ENCODE measurements at regions not wholly inside any gene's neighbourhood (a gene's known extent, or its start where the extent isn't known, plus 50 kb on each side); places are given as distances from the start of the nearest gene placed in this dataset.

- DNase-seq (ENCODE audit: low spot score): no peak
- no peaks in the 10 kb centered on the region for H3K27me3 Mint-ChIP-seq (ENCODE audit: unreplicated experiment)
- no peaks in the 10 kb centered on the region for H3K9me3 Mint-ChIP-seq (ENCODE audit: unreplicated experiment)
- H3K27ac Mint-ChIP-seq (ENCODE audit: unreplicated experiment): peak overlapping the region; percentile 43
- H3K4me3 Mint-ChIP-seq (ENCODE audit: unreplicated experiment): no peak overlapping the region
- no peaks in the 10 kb centered on the region for H3K36me3 Mint-ChIP-seq (ENCODE audit: low read depth, unreplicated experiment)
- H3K4me1 Mint-ChIP-seq (ENCODE audit: unreplicated experiment): peaks cover 11% of the 10 kb centered on the region
- TF ChIP-seq, protein P1, sequence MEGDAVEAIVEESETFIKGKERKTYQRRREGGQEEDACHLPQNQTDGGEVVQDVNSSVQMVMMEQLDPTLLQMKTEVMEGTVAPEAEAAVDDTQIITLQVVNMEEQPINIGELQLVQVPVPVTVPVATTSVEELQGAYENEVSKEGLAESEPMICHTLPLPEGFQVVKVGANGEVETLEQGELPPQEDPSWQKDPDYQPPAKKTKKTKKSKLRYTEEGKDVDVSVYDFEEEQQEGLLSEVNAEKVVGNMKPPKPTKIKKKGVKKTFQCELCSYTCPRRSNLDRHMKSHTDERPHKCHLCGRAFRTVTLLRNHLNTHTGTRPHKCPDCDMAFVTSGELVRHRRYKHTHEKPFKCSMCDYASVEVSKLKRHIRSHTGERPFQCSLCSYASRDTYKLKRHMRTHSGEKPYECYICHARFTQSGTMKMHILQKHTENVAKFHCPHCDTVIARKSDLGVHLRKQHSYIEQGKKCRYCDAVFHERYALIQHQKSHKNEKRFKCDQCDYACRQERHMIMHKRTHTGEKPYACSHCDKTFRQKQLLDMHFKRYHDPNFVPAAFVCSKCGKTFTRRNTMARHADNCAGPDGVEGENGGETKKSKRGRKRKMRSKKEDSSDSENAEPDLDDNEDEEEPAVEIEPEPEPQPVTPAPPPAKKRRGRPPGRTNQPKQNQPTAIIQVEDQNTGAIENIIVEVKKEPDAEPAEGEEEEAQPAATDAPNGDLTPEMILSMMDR (IDR thresholded peaks at IDR 0.05; ENCODE audit: unreplicated experiment): no peak
Observed at GRCh38 chr13:48859272-48860105, 116.2 kb upstream of the FNDC3A start.

GRCh38 chr13:48860364-48860763, 115.3 kb upstream of the FNDC3A start:
- peaks cover 11% of the 10 kb centered on the region for H3K4me1 Mint-ChIP-seq (ENCODE audit: unreplicated experiment)
- no peak for DNase-seq (ENCODE audit: low spot score)
- TF ChIP-seq, protein P1 (IDR thresholded peaks at IDR 0.05; ENCODE audit: unreplicated experiment): no peak
- no peaks in the 10 kb centered on the region for H3K36me3 Mint-ChIP-seq (ENCODE audit: low read depth, unreplicated experiment)
- no peaks in the 10 kb centered on the region for H3K27me3 Mint-ChIP-seq (ENCODE audit: unreplicated experiment)
- no peak overlapping the region for H3K4me3 Mint-ChIP-seq (ENCODE audit: unreplicated experiment)
- no peaks in the 10 kb centered on the region for H3K9me3 Mint-ChIP-seq (ENCODE audit: unreplicated experiment)
- H3K27ac Mint-ChIP-seq (ENCODE audit: unreplicated experiment): no peak overlapping the region

- Mint-ChIP-seq H3K9me3 (ENCODE audit: unreplicated experiment) (no peaks in the 10 kb centered on the region), H3K27me3 (ENCODE audit: unreplicated experiment) (no peaks in the 10 kb centered on the region), H3K36me3 (ENCODE audit: low read depth, unreplicated experiment) (no peaks in the 10 kb centered on the region), H3K27ac (ENCODE audit: unreplicated experiment) (no peak overlapping the region), H3K4me3 (ENCODE audit: unreplicated experiment) (no peak overlapping the region), H3K4me1 (ENCODE audit: unreplicated experiment) (peaks cover 11% of the 10 kb centered on the region)
- no peak for DNase-seq (ENCODE audit: low spot score)
- TF ChIP-seq, protein P1 (IDR thresholded peaks at IDR 0.05; ENCODE audit: unreplicated experiment): no peak
Observed at GRCh38 chr13:48862572-48862971, 113.1 kb upstream of the FNDC3A start.

DNA sequence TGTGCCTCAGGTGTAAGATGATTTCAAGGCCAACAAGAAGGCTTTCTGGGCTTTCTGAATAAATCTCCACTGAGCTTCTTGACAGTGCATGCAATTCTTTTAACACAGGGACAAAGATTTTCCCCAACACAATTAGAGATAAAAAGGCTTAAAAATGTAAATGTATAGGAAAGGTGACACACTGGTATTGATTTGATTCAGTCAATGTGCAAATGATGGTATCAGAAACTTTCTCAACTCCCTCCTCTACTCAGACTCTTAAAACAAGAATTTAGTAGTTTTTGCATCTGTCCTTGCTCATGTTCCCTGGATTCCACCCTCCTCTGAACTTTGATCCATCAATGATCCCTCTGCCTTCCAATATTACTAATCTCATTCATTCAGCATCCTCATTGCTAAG, 111.6 kb upstream of the FNDC3A start:
- TF ChIP-seq, protein P1 (IDR thresholded peaks at IDR 0.05; ENCODE audit: unreplicated experiment): no peak
- peaks cover 5% of the 10 kb centered on the region for H3K4me1 Mint-ChIP-seq (ENCODE audit: unreplicated experiment)
- H3K27ac Mint-ChIP-seq (ENCODE audit: unreplicated experiment): no peak overlapping the region
- H3K4me3 Mint-ChIP-seq (ENCODE audit: unreplicated experiment): no peak overlapping the region
- DNase-seq (ENCODE audit: low spot score): no peak
- no peaks in the 10 kb centered on the region for H3K9me3 Mint-ChIP-seq (ENCODE audit: unreplicated experiment)
- no peaks in the 10 kb centered on the region for H3K36me3 Mint-ChIP-seq (ENCODE audit: low read depth, unreplicated experiment)
- H3K27me3 Mint-ChIP-seq (ENCODE audit: unreplicated experiment): no peaks in the 10 kb centered on the region

DNA sequence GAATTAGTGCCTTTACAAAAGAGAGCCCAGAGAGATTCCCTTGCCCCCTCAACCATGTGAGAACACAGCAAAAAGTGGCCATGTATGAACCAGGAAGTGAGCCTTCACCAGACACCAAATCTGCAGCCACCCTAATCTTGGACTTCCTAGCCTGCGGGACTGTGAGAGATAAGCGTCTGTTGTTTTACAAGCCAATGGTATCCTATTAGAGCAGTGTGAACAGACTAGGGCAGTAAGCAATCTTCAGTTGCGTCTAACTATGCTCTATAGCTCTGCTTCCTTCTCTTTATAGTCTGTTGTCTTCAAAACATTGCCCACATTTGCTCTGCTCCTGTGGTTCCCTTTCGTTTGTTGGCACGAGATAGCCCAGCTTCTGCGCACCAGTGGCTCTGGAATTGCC, 109.5 kb upstream of the FNDC3A start:
- DNase-seq (ENCODE audit: low spot score): no peak
- no peak overlapping the region for H3K27ac Mint-ChIP-seq (ENCODE audit: unreplicated experiment)
- TF ChIP-seq, protein P1 (IDR thresholded peaks at IDR 0.05; ENCODE audit: unreplicated experiment): no peak
- H3K36me3 Mint-ChIP-seq (ENCODE audit: low read depth, unreplicated experiment): no peaks in the 10 kb centered on the region
- H3K4me3 Mint-ChIP-seq (ENCODE audit: unreplicated experiment): no peak overlapping the region
- no peaks in the 10 kb centered on the region for H3K27me3 Mint-ChIP-seq (ENCODE audit: unreplicated experiment)
- no peaks in the 10 kb centered on the region for H3K9me3 Mint-ChIP-seq (ENCODE audit: unreplicated experiment)
- H3K4me1 Mint-ChIP-seq (ENCODE audit: unreplicated experiment): peaks cover 3% of the 10 kb centered on the region

Data from endothelial cell (in vitro differentiated cells).